K562 (cell line): ENCODE measurements at regions not wholly inside any gene's neighbourhood (a gene's known extent, or its start where the extent isn't known, plus 50 kb on each side); places are given as distances from the start of the nearest gene placed in this dataset.

Experiments
- ATAC-seq: fragments of 200-7000 bp; cut with Tn5 transposase; 3 replicates; pipeline ENCODE4 v1.9.1; 2020; ENCODE audit warnings: moderate library complexity
- BruUV-seq: library from RNA; stranded (reverse); fragments of 400-500 nt; replicated peaks from 2 replicates; lab custom pipeline; 2021; lab: Mats Ljungman, UMichigan
- CTCF ChIA-PET: fragments of 300-600 bp; formaldehyde crosslinking; extraction: SDS; loops from one replicate; lab custom pipeline; 2021; ENCODE audit warnings: low intra/inter-chr PET ratio; lab: Yijun Ruan, JAX
- POLR2A ChIA-PET: fragments of 300-600, 350-650 bp; sonication (Branson Sonifier 250); formaldehyde crosslinking; extraction: SDS; loops from one replicate; lab custom pipeline; 2021; ENCODE audit warnings: antibody characterized with exemption, inconsistent platforms; lab: Yijun Ruan, JAX
- DNase-seq, 4 experiments: peaks; one replicate each; pipeline versions ENCODE4 v3.0.0 to v3.0.0-alpha.2; 2011 to 2018; ENCODE audit warnings: low spot score in 3 of 4, mixed read lengths in 3 of 4; ENCODE audit errors: extremely low read depth in 1 of 4
- FAIRE-seq: peaks from 2 replicates; lab custom pipeline; 2011; peaks lifted over from hg19 to GRCh38; lab: Jason Lieb, UNC
- H2AFZ ChIP-seq: 2 replicates; pipeline ENCODE4 v1.6.0; 2011; ENCODE audit warnings: low read depth, low read length, control low read depth, inconsistent platforms
- H3K27ac ChIP-seq: fragments of 200-600 bp; 3 replicates; pipeline ENCODE4 v1.8.0; 2011; ENCODE audit warnings: low read depth, mild to moderate bottlenecking, control low read depth, inconsistent platforms, low read length, moderate library complexity, mixed read lengths; ENCODE audit errors: extremely low read depth
- H3K27me3 ChIP-seq, 2 experiments: fragments of 300-600 bp in 1 of 2; 2 replicates in 1 of 2; 3 replicates in 1 of 2; pipeline versions ENCODE4 v1.6.0 to v1.8.0; 2011; ENCODE audit warnings: inconsistent platforms in 2 of 2, low read length in 2 of 2, mild to moderate bottlenecking in 1 of 2, mixed read lengths in 1 of 2, moderate library complexity in 1 of 2; ENCODE audit not compliant: control insufficient read depth in 2 of 2, insufficient read depth in 2 of 2
- H3K36me3 ChIP-seq: fragments of 300-600 bp; 3 replicates; pipeline ENCODE4 v1.8.0; 2011; ENCODE audit warnings: mild to moderate bottlenecking, low read length, inconsistent platforms; ENCODE audit not compliant: control insufficient read depth, insufficient read depth
- H3K4me1 ChIP-seq, 2 experiments: fragments of 200-600 bp in 1 of 2; replicated peaks in 1 of 2; 2 replicates in 1 of 2; 3 replicates in 1 of 2; pipeline versions ENCODE4 v1.5.1 to v1.8.0; 2011; ENCODE audit warnings: inconsistent platforms in 2 of 2, low read length in 2 of 2, mild to moderate bottlenecking in 1 of 2, mixed read lengths in 1 of 2, moderate library complexity in 1 of 2; ENCODE audit not compliant: control insufficient read depth in 2 of 2, insufficient read depth in 2 of 2
- H3K4me2 ChIP-seq: 2 replicates; pipeline ENCODE4 v1.6.1; 2011; ENCODE audit warnings: low read length, control low read depth, inconsistent platforms, mixed read lengths; ENCODE audit not compliant: insufficient read depth
- H3K4me3 ChIP-seq: fragments of 200-600 bp; sonication (generic), shearing (Covaris generic); 2 replicates; pipeline ENCODE4 v1.5.1; 2016; ENCODE audit warnings: control low read depth, inconsistent platforms
- H3K79me2 ChIP-seq: fragments of 200-600 bp; 3 replicates; pipeline ENCODE4 v1.8.0; 2011; ENCODE audit warnings: low read length, inconsistent platforms; ENCODE audit not compliant: control insufficient read depth, insufficient read depth
- H3K9ac ChIP-seq, 2 experiments: 2 replicates each; pipeline versions ENCODE4 v1.6.0 to v1.6.1; 2011; ENCODE audit warnings: low read depth in 2 of 2, low read length in 2 of 2, control low read depth in 1 of 2, inconsistent platforms in 1 of 2, mild to moderate bottlenecking in 1 of 2, mixed read lengths in 1 of 2; ENCODE audit not compliant: insufficient read depth in 1 of 2
- H3K9me1 ChIP-seq: one replicate; pipeline ENCODE4 v1.6.0; 2011; ENCODE audit warnings: inconsistent platforms, mild to moderate bottlenecking, low read length, moderate library complexity; ENCODE audit not compliant: control insufficient read depth, insufficient read depth
- H3K9me3 ChIP-seq: replicated peaks from 2 replicates; pipeline ENCODE4 v1.5.1; 2011; ENCODE audit warnings: low read depth, low read length, inconsistent platforms; ENCODE audit not compliant: control insufficient read depth, insufficient read depth
- H4K20me1 ChIP-seq: replicated peaks from 2 replicates; pipeline ENCODE4 v1.6.1; 2011; ENCODE audit warnings: low read length, inconsistent platforms, mixed read lengths; ENCODE audit not compliant: control insufficient read depth, insufficient read depth
- CBFA2T2 ChIP-seq: fragments of 450-650 bp; conservative IDR thresholded peaks from 2 replicates; pipeline ENCODE4 v1.6.1; 2017; ENCODE audit warnings: mild to moderate bottlenecking
- EHMT2 ChIP-seq: fragments of 450-650 bp; IDR thresholded peaks from 2 replicates; pipeline ENCODE4 v1.6.1; 2018; ENCODE audit warnings: antibody characterized with exemption
- MAFG ChIP-seq: fragments of 450-650 bp; conservative IDR thresholded peaks from 2 replicates; pipeline ENCODE4 v1.6.1; 2016; ENCODE audit warnings: missing genetic modification characterization, missing compliant biosample characterization
- NFE2 ChIP-seq: IDR thresholded peaks from 2 replicates; pipeline ENCODE4 v1.6.1; 2014; ENCODE audit warnings: antibody characterized with exemption, low read depth
- OTX1 ChIP-seq: fragments of 450-650 bp; formaldehyde crosslinking; IDR thresholded peaks from 2 replicates; pipeline ENCODE4 v1.4.0; 2022; ENCODE audit warnings: mild to moderate bottlenecking
- RBM22 ChIP-seq: fragments of 200-400 bp; formaldehyde crosslinking; IDR thresholded peaks from 2 replicates; pipeline ENCODE4 v1.6.1; 2018; ENCODE audit warnings: low read length, low read depth; ENCODE audit not compliant: poor library complexity, severe bottlenecking
- TOE1 ChIP-seq, 2 experiments: fragments of 450-650 bp in 1 of 2; sonication (generic) in 1 of 2; formaldehyde crosslinking in 1 of 2; IDR thresholded peaks; 2 replicates each; pipeline versions ENCODE4 v1.7.1 to v1.8.0; 2016 to 2022; ENCODE audit warnings: borderline replicate concordance in 2 of 2, mild to moderate bottlenecking in 2 of 2, antibody characterized with exemption in 1 of 2, inconsistent platforms in 1 of 2, low read depth in 1 of 2, missing genetic modification reagents in 1 of 2, moderate library complexity in 1 of 2
- whole genome bisulfite sequencing: fragments of 100-300 bp; shearing (Covaris generic); methylation state at CpG from one replicate; pipeline ENCODE4 v1.1.6; 2016; ENCODE audit warnings: low coverage, mixed read lengths; ENCODE audit not compliant: insufficient coverage; ENCODE audit errors: missing lambda C conversion rate; 5-methylcytosine and 5-hydroxymethylcytosine counted together
- in situ Hi-C: fragments of 300-500 bp; cut with MboI; formaldehyde crosslinking; loops from 4 replicates; pipeline ENCODE4 v1.15.0; 2018; ENCODE audit warnings: inconsistent platforms, mixed read lengths
- intact Hi-C: fragments of 100-400 bp; cut with micrococcal nuclease; formaldehyde crosslinking; loops from 2 replicates; pipeline ENCODE4 v1.14.2; 2022
- TF ChIP-seq, protein P1 (sequence below): fragments of 200-800 bp; sonication (Bioruptor generic); IDR thresholded peaks from 2 replicates; pipeline ENCODE4 v1.6.1; 2016; ENCODE audit warnings: missing genetic modification characterization, missing compliant biosample characterization
- TF ChIP-seq, protein P2 (sequence below): IDR thresholded peaks from 2 replicates; pipeline ENCODE4 v1.6.1; 2016; ENCODE audit warnings: missing genetic modification characterization, missing compliant biosample characterization
- TF ChIP-seq, protein P3 (sequence below): sonication (generic); formaldehyde crosslinking; IDR thresholded peaks from 2 replicates; pipeline ENCODE4 v1.5.0; 2020; ENCODE audit warnings: missing genetic modification reagents
- TF ChIP-seq, protein P4 (sequence below): fragments of 450-650 bp; IDR thresholded peaks from 2 replicates; pipeline ENCODE4 v1.7.0; 2016; ENCODE audit warnings: borderline replicate concordance

DNA sequence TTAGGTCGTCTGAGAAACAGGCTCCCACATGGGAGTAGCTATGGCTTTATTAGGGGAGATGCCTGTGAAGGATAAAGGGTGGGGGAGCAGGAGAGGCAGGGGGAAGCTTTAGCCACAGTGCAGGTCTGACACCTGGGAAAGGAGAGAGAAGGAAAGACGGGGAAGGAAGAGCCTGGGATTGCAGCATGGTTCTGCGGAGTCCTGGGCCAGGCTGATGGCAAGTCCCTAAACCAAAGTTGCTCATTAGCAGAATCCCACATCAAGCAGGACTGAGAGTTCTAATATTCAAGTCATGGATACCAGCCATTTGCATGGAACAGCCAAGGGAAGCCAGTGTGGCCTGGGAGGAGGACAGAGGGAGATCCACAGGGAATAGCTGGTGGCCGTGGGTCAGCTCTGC is 414.8 kb downstream of the RPS24 start (continued):
- TF ChIP-seq, protein P1, sequence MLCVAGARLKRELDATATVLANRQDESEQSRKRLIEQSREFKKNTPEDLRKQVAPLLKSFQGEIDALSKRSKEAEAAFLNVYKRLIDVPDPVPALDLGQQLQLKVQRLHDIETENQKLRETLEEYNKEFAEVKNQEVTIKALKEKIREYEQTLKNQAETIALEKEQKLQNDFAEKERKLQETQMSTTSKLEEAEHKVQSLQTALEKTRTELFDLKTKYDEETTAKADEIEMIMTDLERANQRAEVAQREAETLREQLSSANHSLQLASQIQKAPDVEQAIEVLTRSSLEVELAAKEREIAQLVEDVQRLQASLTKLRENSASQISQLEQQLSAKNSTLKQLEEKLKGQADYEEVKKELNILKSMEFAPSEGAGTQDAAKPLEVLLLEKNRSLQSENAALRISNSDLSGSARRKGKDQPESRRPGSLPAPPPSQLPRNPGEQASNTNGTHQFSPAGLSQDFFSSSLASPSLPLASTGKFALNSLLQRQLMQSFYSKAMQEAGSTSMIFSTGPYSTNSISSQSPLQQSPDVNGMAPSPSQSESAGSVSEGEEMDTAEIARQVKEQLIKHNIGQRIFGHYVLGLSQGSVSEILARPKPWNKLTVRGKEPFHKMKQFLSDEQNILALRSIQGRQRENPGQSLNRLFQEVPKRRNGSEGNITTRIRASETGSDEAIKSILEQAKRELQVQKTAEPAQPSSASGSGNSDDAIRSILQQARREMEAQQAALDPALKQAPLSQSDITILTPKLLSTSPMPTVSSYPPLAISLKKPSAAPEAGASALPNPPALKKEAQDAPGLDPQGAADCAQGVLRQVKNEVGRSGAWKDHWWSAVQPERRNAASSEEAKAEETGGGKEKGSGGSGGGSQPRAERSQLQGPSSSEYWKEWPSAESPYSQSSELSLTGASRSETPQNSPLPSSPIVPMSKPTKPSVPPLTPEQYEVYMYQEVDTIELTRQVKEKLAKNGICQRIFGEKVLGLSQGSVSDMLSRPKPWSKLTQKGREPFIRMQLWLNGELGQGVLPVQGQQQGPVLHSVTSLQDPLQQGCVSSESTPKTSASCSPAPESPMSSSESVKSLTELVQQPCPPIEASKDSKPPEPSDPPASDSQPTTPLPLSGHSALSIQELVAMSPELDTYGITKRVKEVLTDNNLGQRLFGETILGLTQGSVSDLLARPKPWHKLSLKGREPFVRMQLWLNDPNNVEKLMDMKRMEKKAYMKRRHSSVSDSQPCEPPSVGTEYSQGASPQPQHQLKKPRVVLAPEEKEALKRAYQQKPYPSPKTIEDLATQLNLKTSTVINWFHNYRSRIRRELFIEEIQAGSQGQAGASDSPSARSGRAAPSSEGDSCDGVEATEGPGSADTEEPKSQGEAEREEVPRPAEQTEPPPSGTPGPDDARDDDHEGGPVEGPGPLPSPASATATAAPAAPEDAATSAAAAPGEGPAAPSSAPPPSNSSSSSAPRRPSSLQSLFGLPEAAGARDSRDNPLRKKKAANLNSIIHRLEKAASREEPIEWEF (CRISPR knock-in tag): no peak
- no peak for TF ChIP-seq RBM22

DNA sequence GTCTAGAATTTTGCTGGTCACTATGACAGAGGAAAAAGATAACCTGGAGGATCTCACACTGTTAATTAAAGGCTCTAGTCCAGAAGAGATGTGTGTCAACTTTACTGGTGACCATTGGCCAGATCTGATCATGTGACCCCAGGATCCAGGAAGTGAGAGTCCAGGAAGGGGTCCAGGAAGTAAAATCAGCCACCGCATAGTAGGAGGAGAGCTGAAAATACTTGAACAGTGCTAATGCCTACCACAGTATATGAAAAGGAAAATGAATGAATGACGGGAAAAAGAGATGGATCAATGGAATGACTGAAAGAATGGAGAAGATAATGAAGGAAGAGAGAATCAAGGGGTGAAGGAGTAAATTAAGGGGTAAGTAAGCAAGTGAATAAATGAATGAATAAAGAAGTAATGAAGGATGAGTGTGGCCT is 415.3 kb downstream of the RPS24 start:
- no peak overlapping the region for H3K4me3 ChIP-seq
- CTCF ChIA-PET: no interaction called here
- no peaks in the 10 kb centered on the region for H3K9me3 ChIP-seq
- H2AFZ ChIP-seq: peak overlapping the region; percentile 69
- FAIRE-seq (peak; percentile 84), ATAC-seq (peak; percentile 81), DNase-seq (peak; percentile 16 to 82 (median 76))
- 8% methylated on average over 2 of the region's 2 CpGs for WGBS
- no TSS peak for BruUV-seq
- POLR2A ChIA-PET: interaction anchor here (0.9 to 1.7 kb wide), 3 partner anchors 9 to 18 kb away, joined by 3 to 6 read pairs (median 3); no protein-coding TSS in a partner anchor
- no peaks in the 10 kb centered on the region for H3K9me1 ChIP-seq
- H3K4me2 ChIP-seq: peak overlapping the region; percentile 23; the same call in 1 of the 2 replicates
- intact Hi-C loops: no loop called here
- H4K20me1 ChIP-seq: no peaks in the 10 kb centered on the region
- H3K27ac ChIP-seq: no peak overlapping the region
- H3K27me3 ChIP-seq: peaks cover 10 to 34% of the 10 kb centered on the region in 2 experiments; a peak in 3 of 5 replicates
- in situ Hi-C loops: no loop called here
- no peak overlapping the region for H3K9ac ChIP-seq
- H3K79me2 ChIP-seq: no peaks in the 10 kb centered on the region
- no peaks in the 10 kb centered on the region for H3K36me3 ChIP-seq
- H3K4me1 ChIP-seq: no peaks in the 10 kb centered on the region
- TF ChIP-seq, protein P2, sequence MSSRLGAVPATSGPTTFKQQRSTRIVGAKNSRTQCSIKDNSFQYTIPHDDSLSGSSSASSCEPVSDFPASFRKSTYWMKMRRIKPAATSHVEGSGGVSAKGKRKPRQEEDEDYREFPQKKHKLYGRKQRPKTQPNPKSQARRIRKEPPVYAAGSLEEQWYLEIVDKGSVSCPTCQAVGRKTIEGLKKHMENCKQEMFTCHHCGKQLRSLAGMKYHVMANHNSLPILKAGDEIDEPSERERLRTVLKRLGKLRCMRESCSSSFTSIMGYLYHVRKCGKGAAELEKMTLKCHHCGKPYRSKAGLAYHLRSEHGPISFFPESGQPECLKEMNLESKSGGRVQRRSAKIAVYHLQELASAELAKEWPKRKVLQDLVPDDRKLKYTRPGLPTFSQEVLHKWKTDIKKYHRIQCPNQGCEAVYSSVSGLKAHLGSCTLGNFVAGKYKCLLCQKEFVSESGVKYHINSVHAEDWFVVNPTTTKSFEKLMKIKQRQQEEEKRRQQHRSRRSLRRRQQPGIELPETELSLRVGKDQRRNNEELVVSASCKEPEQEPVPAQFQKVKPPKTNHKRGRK (tag): peak; percentile 94
- TF ChIP-seq, protein P3, sequence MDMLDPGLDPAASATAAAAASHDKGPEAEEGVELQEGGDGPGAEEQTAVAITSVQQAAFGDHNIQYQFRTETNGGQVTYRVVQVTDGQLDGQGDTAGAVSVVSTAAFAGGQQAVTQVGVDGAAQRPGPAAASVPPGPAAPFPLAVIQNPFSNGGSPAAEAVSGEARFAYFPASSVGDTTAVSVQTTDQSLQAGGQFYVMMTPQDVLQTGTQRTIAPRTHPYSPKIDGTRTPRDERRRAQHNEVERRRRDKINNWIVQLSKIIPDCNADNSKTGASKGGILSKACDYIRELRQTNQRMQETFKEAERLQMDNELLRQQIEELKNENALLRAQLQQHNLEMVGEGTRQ: peak; percentile 89
- TF ChIP-seq CBFA2T2 (0 out of 2 replicates have a peak, but pooled peaks have one; percentile 32), EHMT2 (peak; percentile 72; the same call in 1 of the 2 replicates), NFE2 (0 out of 2 replicates have a peak, but pooled peaks have one; percentile 22), OTX1 (CRISPR knock-in tag) (0 out of 2 replicates have a peak, but pooled peaks have one; percentile 67), MAFG (tag) (peak; percentile 56), TOE1 (IDR thresholded peaks at IDR 0.05; ENCODE audit: borderline replicate concordance) (peak; percentile 94), TOE1 (CRISPR knock-in tag; IDR thresholded peaks at IDR 0.05; ENCODE audit: borderline replicate concordance, low read depth) (no peak)
- TF ChIP-seq, protein P4, sequence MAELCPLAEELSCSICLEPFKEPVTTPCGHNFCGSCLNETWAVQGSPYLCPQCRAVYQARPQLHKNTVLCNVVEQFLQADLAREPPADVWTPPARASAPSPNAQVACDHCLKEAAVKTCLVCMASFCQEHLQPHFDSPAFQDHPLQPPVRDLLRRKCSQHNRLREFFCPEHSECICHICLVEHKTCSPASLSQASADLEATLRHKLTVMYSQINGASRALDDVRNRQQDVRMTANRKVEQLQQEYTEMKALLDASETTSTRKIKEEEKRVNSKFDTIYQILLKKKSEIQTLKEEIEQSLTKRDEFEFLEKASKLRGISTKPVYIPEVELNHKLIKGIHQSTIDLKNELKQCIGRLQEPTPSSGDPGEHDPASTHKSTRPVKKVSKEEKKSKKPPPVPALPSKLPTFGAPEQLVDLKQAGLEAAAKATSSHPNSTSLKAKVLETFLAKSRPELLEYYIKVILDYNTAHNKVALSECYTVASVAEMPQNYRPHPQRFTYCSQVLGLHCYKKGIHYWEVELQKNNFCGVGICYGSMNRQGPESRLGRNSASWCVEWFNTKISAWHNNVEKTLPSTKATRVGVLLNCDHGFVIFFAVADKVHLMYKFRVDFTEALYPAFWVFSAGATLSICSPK: no peak
